ENCODE measurements at regions not wholly inside any gene's neighbourhood (a gene's known extent, or its start where the extent isn't known, plus 50 kb on each side); places are given as distances from the start of the nearest gene placed in this dataset.

DNA sequence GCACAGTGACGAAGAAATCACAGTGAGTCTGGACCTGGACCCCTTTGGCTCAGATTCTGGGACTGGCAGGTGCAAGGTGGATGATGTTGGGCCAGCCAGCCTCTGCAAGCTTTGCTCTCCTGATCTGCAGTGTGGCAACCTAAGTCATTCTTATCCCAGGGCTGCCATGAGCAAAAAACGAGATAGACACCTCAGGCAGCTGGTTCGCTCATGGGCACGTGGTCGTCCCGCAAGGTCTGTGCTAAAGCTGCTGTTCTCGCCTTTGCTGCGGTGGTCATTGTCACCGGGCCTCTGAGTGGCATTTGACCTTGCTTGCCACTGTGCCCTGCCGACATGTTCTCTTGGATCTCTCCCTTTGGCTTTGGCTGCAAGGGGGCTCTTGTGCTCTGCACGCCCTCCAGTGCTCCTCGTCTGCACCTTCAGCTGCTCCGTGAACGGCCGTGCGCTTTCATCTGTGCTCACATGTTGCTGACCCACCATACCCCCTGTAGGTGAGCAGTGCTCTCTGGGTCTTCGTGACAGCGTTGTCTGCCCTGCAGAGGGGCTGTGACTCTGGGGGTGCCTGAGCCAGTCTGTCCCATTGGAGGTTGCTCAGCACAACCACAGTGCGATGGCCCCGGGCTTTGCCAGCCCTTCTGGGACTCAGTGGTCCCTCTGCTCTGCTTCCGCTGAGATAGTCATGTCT is 317.0 kb downstream of the GLRX3 start:
- Histone ChIP-seq H4K91ac (ENCODE audit: insufficient read depth, low read depth, low read length) (no peak overlapping the region), H2AK9ac (replicated peaks; ENCODE audit: low read depth, low read length, poor library complexity) (no peak overlapping the region), H4K8ac (ENCODE audit: low read depth in 2 of 2, low read length in 2 of 2) (no peak overlapping the region), H2AFZ (replicated peaks; ENCODE audit: low read length, poor library complexity) (no peak overlapping the region), H3K27ac (ENCODE audit: insufficient read depth, low read length) (no peak overlapping the region), H3K56ac (ENCODE audit: extremely low read depth, insufficient read depth, low read length) (no peak overlapping the region), H3K9me3 (ENCODE audit: control insufficient read depth, insufficient read depth, low read length) (peaks cover 44% of the 10 kb centered on the region), H3K4me2 (ENCODE audit: low read depth, low read length) (no peak overlapping the region), H3K79me1 (ENCODE audit: low read depth in 1 of 2, low read length in 2 of 2) (no peaks in the 10 kb centered on the region), H2BK20ac (ENCODE audit: low read depth, low read length) (no peak overlapping the region), H3K23ac (ENCODE audit: low read depth, low read length) (no peak overlapping the region), H3K27me3 (ENCODE audit: control insufficient read depth, insufficient read depth, low read length) (no peaks in the 10 kb centered on the region), H4K5ac (ENCODE audit: low read depth, low read length) (no peak overlapping the region), H2BK5ac (ENCODE audit: low read depth, low read length, poor library complexity, severe bottlenecking) (no peak overlapping the region), H2BK120ac (ENCODE audit: low read depth, low read length) (no peak overlapping the region), H3K4ac (ENCODE audit: low read depth, low read length) (no peak overlapping the region), H4K20me1 (ENCODE audit: insufficient read depth, low read length) (no peaks in the 10 kb centered on the region), H3K9ac (ENCODE audit: low read depth, low read length) (no peak overlapping the region), H3K18ac (ENCODE audit: low read depth, low read length) (no peak overlapping the region), H3K4me3 (ENCODE audit: insufficient read depth, low read depth, low read length) (no peak overlapping the region), H3K9me1 (ENCODE audit: insufficient read depth, low read length) (no peaks in the 10 kb centered on the region), H2BK15ac (ENCODE audit: low read depth, low read length) (no peak overlapping the region), H3K4me1 (ENCODE audit: control insufficient read depth, insufficient read depth, low read length) (no peaks in the 10 kb centered on the region), H3K14ac (replicated peaks; ENCODE audit: low read depth, low read length) (no peak overlapping the region), H2AK5ac (ENCODE audit: low read depth, low read length) (no peak overlapping the region), H3K36me3 (ENCODE audit: control insufficient read depth, insufficient read depth, low read length) (no peaks in the 10 kb centered on the region)
- WGBS, 2 experiments (ENCODE audit: extremely low coverage in 2 of 2, insufficient read length in 1 of 2) = 60% methylated on average over 17 of the region's 21 CpGs; no CpG with 5 or more reads in 1 of the 2 experiments
- ChIA-PET POLR2A (ENCODE audit: unreplicated experiment) (no interaction called here), CTCF (no interaction called here)
- TF ChIP-seq RAD21 (IDR thresholded peaks at IDR 0.05; ENCODE audit: low read length) = no peak
- in situ Hi-C loops (cut with MboI; ENCODE audit: low sequenced_read_pairs) (no loop called here), dilution Hi-C loops (cut with HindIII; ENCODE audit: low sequenced_read_pairs, unreplicated experiment) (no loop called here), intact Hi-C loops (cut with micrococcal nuclease) (no loop called here)
- ATAC-seq (ENCODE audit: low read depth) (no peak), DNase-seq (no peak)
- no TSS peak for BruUV-seq (replicated peaks)
